SK-N-SH treated with all-trans-retinoic acid at 6 μM for 48 hours (cell line): ENCODE measurements at regions not wholly inside any gene's neighbourhood (a gene's known extent, or its start where the extent isn't known, plus 50 kb on each side); places are given as distances from the start of the nearest gene placed in this dataset.

Source experiments
- ARNTL ChIP-seq: fragments of 450-650 bp; formaldehyde crosslinking; IDR thresholded peaks from 2 replicates; pipeline ENCODE4 v1.5.0; 2020; ENCODE audit warnings: low read depth, mild to moderate bottlenecking, moderate library complexity, borderline replicate concordance
- BACH2 ChIP-seq: fragments of 250-450 bp; sonication (Bioruptor Pico); IDR thresholded peaks from 2 replicates; pipeline ENCODE4 v1.9.0; 2021; ENCODE audit warnings: mild to moderate bottlenecking, borderline replicate concordance
- OSR1 ChIP-seq: fragments of 250-450 bp; sonication (Bioruptor Pico); IDR thresholded peaks from 2 replicates; pipeline ENCODE4 v1.8.0; 2022; ENCODE audit warnings: moderate library complexity, mild to moderate bottlenecking, inconsistent platforms
- RARB ChIP-seq: fragments of 250-450 bp; sonication (Bioruptor Pico); IDR thresholded peaks from 2 replicates; pipeline ENCODE4 v1.8.0; 2021; ENCODE audit warnings: mild to moderate bottlenecking, moderate library complexity
- TCF4 ChIP-seq: fragments of 250-450 bp; sonication (Bioruptor Pico); IDR thresholded peaks from 2 replicates; pipeline ENCODE4 v1.8.0; 2021; ENCODE audit warnings: mild to moderate bottlenecking, moderate library complexity, borderline replicate concordance
- TF ChIP-seq, protein P1 (sequence below): fragments of 250-450 bp; sonication (Bioruptor Pico); IDR thresholded peaks from 2 replicates; pipeline ENCODE4 v1.8.0; 2020; ENCODE audit warnings: mild to moderate bottlenecking, moderate library complexity, borderline replicate concordance
- TF ChIP-seq, protein P2 (sequence below): fragments of 250-450 bp; sonication (Bioruptor Pico); IDR thresholded peaks from 2 replicates; pipeline ENCODE4 v1.5.1; 2021; ENCODE audit warnings: mild to moderate bottlenecking, moderate library complexity

GRCh38 chr1:14242123-14242522 is 356.4 kb upstream of the KAZN start:
- TF ChIP-seq ARNTL (CRISPR knock-in tag) (no peak), BACH2 (CRISPR knock-in tag) (no peak), RARB (CRISPR knock-in tag) (no peak), TCF4 (CRISPR knock-in tag) (no peak), OSR1 (no peak)
- TF ChIP-seq, protein P1, sequence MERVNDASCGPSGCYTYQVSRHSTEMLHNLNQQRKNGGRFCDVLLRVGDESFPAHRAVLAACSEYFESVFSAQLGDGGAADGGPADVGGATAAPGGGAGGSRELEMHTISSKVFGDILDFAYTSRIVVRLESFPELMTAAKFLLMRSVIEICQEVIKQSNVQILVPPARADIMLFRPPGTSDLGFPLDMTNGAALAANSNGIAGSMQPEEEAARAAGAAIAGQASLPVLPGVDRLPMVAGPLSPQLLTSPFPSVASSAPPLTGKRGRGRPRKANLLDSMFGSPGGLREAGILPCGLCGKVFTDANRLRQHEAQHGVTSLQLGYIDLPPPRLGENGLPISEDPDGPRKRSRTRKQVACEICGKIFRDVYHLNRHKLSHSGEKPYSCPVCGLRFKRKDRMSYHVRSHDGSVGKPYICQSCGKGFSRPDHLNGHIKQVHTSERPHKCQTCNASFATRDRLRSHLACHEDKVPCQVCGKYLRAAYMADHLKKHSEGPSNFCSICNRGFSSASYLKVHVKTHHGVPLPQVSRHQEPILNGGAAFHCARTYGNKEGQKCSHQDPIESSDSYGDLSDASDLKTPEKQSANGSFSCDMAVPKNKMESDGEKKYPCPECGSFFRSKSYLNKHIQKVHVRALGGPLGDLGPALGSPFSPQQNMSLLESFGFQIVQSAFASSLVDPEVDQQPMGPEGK (CRISPR knock-in tag), result no peak
- TF ChIP-seq, protein P2, sequence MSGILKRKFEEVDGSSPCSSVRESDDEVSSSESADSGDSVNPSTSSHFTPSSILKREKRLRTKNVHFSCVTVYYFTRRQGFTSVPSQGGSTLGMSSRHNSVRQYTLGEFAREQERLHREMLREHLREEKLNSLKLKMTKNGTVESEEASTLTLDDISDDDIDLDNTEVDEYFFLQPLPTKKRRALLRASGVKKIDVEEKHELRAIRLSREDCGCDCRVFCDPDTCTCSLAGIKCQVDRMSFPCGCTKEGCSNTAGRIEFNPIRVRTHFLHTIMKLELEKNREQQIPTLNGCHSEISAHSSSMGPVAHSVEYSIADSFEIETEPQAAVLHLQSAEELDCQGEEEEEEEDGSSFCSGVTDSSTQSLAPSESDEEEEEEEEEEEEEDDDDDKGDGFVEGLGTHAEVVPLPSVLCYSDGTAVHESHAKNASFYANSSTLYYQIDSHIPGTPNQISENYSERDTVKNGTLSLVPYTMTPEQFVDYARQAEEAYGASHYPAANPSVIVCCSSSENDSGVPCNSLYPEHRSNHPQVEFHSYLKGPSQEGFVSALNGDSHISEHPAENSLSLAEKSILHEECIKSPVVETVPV (CRISPR knock-in tag), result no peak
